ENCODE measurements at regions not wholly inside any gene's neighbourhood (a gene's known extent, or its start where the extent isn't known, plus 50 kb on each side); places are given as distances from the start of the nearest gene placed in this dataset.

DNA sequence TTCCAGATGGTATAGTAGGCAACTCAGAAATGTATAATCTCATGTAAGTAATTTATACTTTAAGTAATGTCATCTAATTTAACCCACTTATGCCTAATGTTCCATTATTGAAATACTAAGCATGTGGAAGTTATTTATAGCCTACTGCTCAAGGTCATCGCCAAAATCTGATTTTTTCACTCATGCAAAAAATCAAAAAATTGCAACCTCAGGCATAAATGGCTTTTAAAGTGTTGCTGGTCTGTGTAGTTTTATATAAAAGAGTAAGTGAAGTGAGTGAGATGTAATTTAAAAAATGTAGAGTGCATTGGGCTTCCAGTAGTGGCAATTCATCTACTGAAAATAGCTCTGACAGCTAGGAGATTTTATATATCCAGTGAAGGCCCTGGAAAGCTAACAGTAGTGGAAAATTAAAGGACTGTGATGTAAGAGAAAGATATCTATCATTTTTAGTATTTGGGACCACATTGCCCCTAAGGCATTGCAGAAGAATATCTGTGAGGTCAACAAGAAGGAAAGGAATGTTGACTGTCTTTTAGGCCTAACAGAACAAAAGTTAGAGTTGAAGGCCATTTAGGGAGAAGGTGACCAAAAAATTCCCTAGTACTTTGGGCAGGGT lies 624.5 kb upstream of the CHORDC1 start:
- TF ChIP-seq CTCF (IDR thresholded peaks at IDR 0.05; ENCODE audit: poor library complexity) (no peak), EZH2phosphoT487 (IDR thresholded peaks at IDR 0.05; ENCODE audit: low read depth, severe bottlenecking, unreplicated experiment) (no peak), EZH2 (IDR thresholded peaks at IDR 0.05; ENCODE audit: borderline replicate concordance) (no peak)

Measured in hepatocyte (in vitro differentiated cells).